GM12874 (cell line): ENCODE measurements at regions not wholly inside any gene's neighbourhood (a gene's known extent, or its start where the extent isn't known, plus 50 kb on each side); places are given as distances from the start of the nearest gene placed in this dataset.

Source experiments
- CTCF ChIP-seq: IDR thresholded peaks from 2 replicates; pipeline ENCODE4 v1.5.1; 2011; ENCODE audit warnings: low read depth, mild to moderate bottlenecking, control low read depth, low read length, moderate library complexity; ENCODE audit not compliant: insufficient read depth

- no peak for TF ChIP-seq CTCF
These were observed 402.0 kb downstream of the RND3 start for GRCh38 chr2:150085478-150085877.

GRCh38 chr2:150081775-150082481 lies 405.5 kb downstream of the RND3 start:
- TF ChIP-seq CTCF: no peak

- no peak for TF ChIP-seq CTCF
These were observed 411.2 kb downstream of the RND3 start for GRCh38 chr2:150076281-150076680.

- TF ChIP-seq CTCF: no peak
These were observed 411.6 kb downstream of the RND3 start for GRCh38 chr2:150075831-150076230.

GRCh38 chr2:150066490-150066889 lies 421.0 kb downstream of the RND3 start:
- TF ChIP-seq CTCF: no peak

- TF ChIP-seq CTCF: no peak
These were observed 423.4 kb downstream of the RND3 start for GRCh38 chr2:150063931-150064548.

- no peak for TF ChIP-seq CTCF
These were observed 424.0 kb downstream of the RND3 start for GRCh38 chr2:150063432-150063889.
